ENCODE measurements at regions not wholly inside any gene's neighbourhood (a gene's known extent, or its start where the extent isn't known, plus 50 kb on each side); places are given as distances from the start of the nearest gene placed in this dataset.

GRCh38 chr13:97548138-97548537, 114.2 kb downstream of the RAP2A start:
- Histone ChIP-seq H3K27ac (ENCODE audit: low read depth, low read length, poor library complexity, severe bottlenecking) (no peak overlapping the region), H3K27me3 (ENCODE audit: insufficient read depth, low read length) (no peaks in the 10 kb centered on the region), H3F3A (ENCODE audit: insufficient read depth, low read length) (no peaks in the 10 kb centered on the region), H3K9me2 (ENCODE audit: low read depth, low read length) (no peaks in the 10 kb centered on the region), H3K4me1 (ENCODE audit: insufficient read depth, low read length, severe bottlenecking) (no peaks in the 10 kb centered on the region), H3K4me2 (ENCODE audit: low read length) (no peak overlapping the region), H4K20me1 (ENCODE audit: insufficient read depth, low read length) (no peaks in the 10 kb centered on the region), H3K36me3 (ENCODE audit: insufficient read depth, low read length) (no peaks in the 10 kb centered on the region), H3K79me2 (ENCODE audit: insufficient read depth, low read length) (no peaks in the 10 kb centered on the region), H3K9ac (ENCODE audit: low read length) (no peak overlapping the region), H2AFZ (ENCODE audit: low read length) (no peak overlapping the region), H3K9me3 (ENCODE audit: low read length) (no peaks in the 10 kb centered on the region), H3K4me3 (ENCODE audit: low read depth, low read length, poor library complexity, severe bottlenecking) (no peak overlapping the region)
- TF ChIP-seq CTCF (IDR thresholded peaks at IDR 0.05; ENCODE audit: low read length) (no peak), EZH2 (IDR thresholded peaks at IDR 0.05; ENCODE audit: borderline replicate concordance, low read length) (no peak)

GRCh38 chr13:97548711-97549110, 114.7 kb downstream of the RAP2A start:
- no peaks in the 10 kb centered on the region for H3K79me2 ChIP-seq (ENCODE audit: insufficient read depth, low read length)
- no peak overlapping the region for H3K27ac ChIP-seq (ENCODE audit: low read depth, low read length, poor library complexity, severe bottlenecking)
- no peaks in the 10 kb centered on the region for H3K9me2 ChIP-seq (ENCODE audit: low read depth, low read length)
- no peak overlapping the region for H3K4me2 ChIP-seq (ENCODE audit: low read length)
- no peaks in the 10 kb centered on the region for H3F3A ChIP-seq (ENCODE audit: insufficient read depth, low read length)
- H4K20me1 ChIP-seq (ENCODE audit: insufficient read depth, low read length) = no peaks in the 10 kb centered on the region
- no peaks in the 10 kb centered on the region for H3K9me3 ChIP-seq (ENCODE audit: low read length)
- no peaks in the 10 kb centered on the region for H3K36me3 ChIP-seq (ENCODE audit: insufficient read depth, low read length)
- H3K4me1 ChIP-seq (ENCODE audit: insufficient read depth, low read length, severe bottlenecking) = no peaks in the 10 kb centered on the region
- TF ChIP-seq CTCF (IDR thresholded peaks at IDR 0.05; ENCODE audit: low read length) (no peak), EZH2 (IDR thresholded peaks at IDR 0.05; ENCODE audit: borderline replicate concordance, low read length) (no peak)
- no peak overlapping the region for H3K9ac ChIP-seq (ENCODE audit: low read length)
- H3K4me3 ChIP-seq (ENCODE audit: low read depth, low read length, poor library complexity, severe bottlenecking) = no peak overlapping the region
- no peaks in the 10 kb centered on the region for H3K27me3 ChIP-seq (ENCODE audit: insufficient read depth, low read length)
- H2AFZ ChIP-seq (ENCODE audit: low read length) = no peak overlapping the region

GRCh38 chr13:97549201-97549600, 115.2 kb downstream of the RAP2A start:
- no peaks in the 10 kb centered on the region for H4K20me1 ChIP-seq (ENCODE audit: insufficient read depth, low read length)
- no peaks in the 10 kb centered on the region for H3K27me3 ChIP-seq (ENCODE audit: insufficient read depth, low read length)
- H3K9me2 ChIP-seq (ENCODE audit: low read depth, low read length) = no peaks in the 10 kb centered on the region
- no peaks in the 10 kb centered on the region for H3F3A ChIP-seq (ENCODE audit: insufficient read depth, low read length)
- H3K4me3 ChIP-seq (ENCODE audit: low read depth, low read length, poor library complexity, severe bottlenecking) = no peak overlapping the region
- no peak overlapping the region for H3K9ac ChIP-seq (ENCODE audit: low read length)
- no peak overlapping the region for H3K4me2 ChIP-seq (ENCODE audit: low read length)
- no peaks in the 10 kb centered on the region for H3K9me3 ChIP-seq (ENCODE audit: low read length)
- H3K79me2 ChIP-seq (ENCODE audit: insufficient read depth, low read length) = no peaks in the 10 kb centered on the region
- H3K36me3 ChIP-seq (ENCODE audit: insufficient read depth, low read length) = no peaks in the 10 kb centered on the region
- no peaks in the 10 kb centered on the region for H3K4me1 ChIP-seq (ENCODE audit: insufficient read depth, low read length, severe bottlenecking)
- H3K27ac ChIP-seq (ENCODE audit: low read depth, low read length, poor library complexity, severe bottlenecking) = no peak overlapping the region
- H2AFZ ChIP-seq (ENCODE audit: low read length) = no peak overlapping the region
- TF ChIP-seq CTCF (IDR thresholded peaks at IDR 0.05; ENCODE audit: low read length) (no peak), EZH2 (IDR thresholded peaks at IDR 0.05; ENCODE audit: borderline replicate concordance, low read length) (no peak)

Measured in OCI-LY1 (cell line).